Endodermal cell (in vitro differentiated cells): ENCODE measurements at regions not wholly inside any gene's neighbourhood (a gene's known extent, or its start where the extent isn't known, plus 50 kb on each side); places are given as distances from the start of the nearest gene placed in this dataset.

Experiments
- DNase-seq: peaks from one replicate; pipeline ENCODE4 v3.0.0-alpha.2; 2017
- H3K27ac ChIP-seq: 2 replicates; pipeline ENCODE4 v1.5.1; 2013; ENCODE audit warnings: mild to moderate bottlenecking, low read depth, low read length, moderate library complexity
- H3K27me3 ChIP-seq: 2 replicates; pipeline ENCODE4 v1.6.1; 2013; ENCODE audit warnings: mild to moderate bottlenecking, low read length, moderate library complexity; ENCODE audit not compliant: insufficient read depth, control insufficient read depth, poor library complexity, severe bottlenecking
- H3K36me3 ChIP-seq: 2 replicates; pipeline ENCODE4 v1.7.0; 2013; ENCODE audit warnings: mild to moderate bottlenecking, low read length, moderate library complexity; ENCODE audit not compliant: control insufficient read depth, insufficient read depth
- H3K4me1 ChIP-seq: one replicate; pipeline ENCODE4 v1.7.0; 2013; ENCODE audit warnings: low read length; ENCODE audit not compliant: control insufficient read depth, insufficient read depth
- H3K4me3 ChIP-seq: 2 replicates; pipeline ENCODE4 v1.5.1; 2013; ENCODE audit warnings: mild to moderate bottlenecking, low read length, moderate library complexity
- H3K9ac ChIP-seq: 2 replicates; pipeline ENCODE4 v1.6.1; 2013; ENCODE audit warnings: mild to moderate bottlenecking, low read length, moderate library complexity; ENCODE audit not compliant: poor library complexity, severe bottlenecking; ENCODE audit errors: extremely low read depth
- H3K9me3 ChIP-seq: 2 replicates; pipeline ENCODE4 v1.6.1; 2013; ENCODE audit warnings: mild to moderate bottlenecking, low read length, moderate library complexity; ENCODE audit not compliant: control insufficient read depth
- H3K27ac Mint-ChIP-seq: 2 replicates; pipeline ENCODE4 v1.8.0; 2020; ENCODE audit warnings: mixed read lengths
- H3K27me3 Mint-ChIP-seq: 2 replicates; pipeline ENCODE4 v1.8.0; 2021; ENCODE audit warnings: mild to moderate bottlenecking, mixed read lengths; ENCODE audit not compliant: insufficient read depth
- H3K36me3 Mint-ChIP-seq: 2 replicates; pipeline ENCODE4 v1.8.0; 2020; ENCODE audit warnings: low read depth, mixed read lengths
- H3K4me1 Mint-ChIP-seq: 2 replicates; pipeline ENCODE4 v1.8.0; 2020; ENCODE audit warnings: mixed read lengths
- H3K4me3 Mint-ChIP-seq: 2 replicates; pipeline ENCODE4 v1.8.0; 2020; ENCODE audit warnings: mild to moderate bottlenecking, moderate library complexity, mixed read lengths
- H3K9me3 Mint-ChIP-seq: 2 replicates; pipeline ENCODE4 v1.8.0; 2020; ENCODE audit warnings: mild to moderate bottlenecking, mixed read lengths
- CTCF ChIP-seq: fragments of 200-600 bp; sonication (generic); conservative IDR thresholded peaks from 2 replicates; pipeline ENCODE4 v1.5.0; 2021; ENCODE audit warnings: antibody characterized with exemption, mild to moderate bottlenecking
- WGBS, 2 experiments: methylation state at CpG; one replicate each; pipeline versions ENCODE4 v1.1.5 to v1.1.7; 2013; ENCODE audit warnings: missing lambda C conversion rate in 2 of 2, mixed read lengths in 1 of 2; ENCODE audit not compliant: insufficient coverage in 1 of 2, insufficient read length in 1 of 2; 5-methylcytosine and 5-hydroxymethylcytosine counted together

- no peak overlapping the region for H3K9ac ChIP-seq
- Mint-ChIP-seq H3K4me3 (no peak overlapping the region), H3K4me1 (peaks cover 24% of the 10 kb centered on the region), H3K27ac (no peak overlapping the region), H3K9me3 (peaks cover 2% of the 10 kb centered on the region), H3K36me3 (no peaks in the 10 kb centered on the region), H3K27me3 (no peaks in the 10 kb centered on the region)
- TF ChIP-seq CTCF = no peak
- H3K36me3 ChIP-seq = no peaks in the 10 kb centered on the region
- H3K4me1 ChIP-seq = peaks cover 6% of the 10 kb centered on the region
- H3K9me3 ChIP-seq = no peaks in the 10 kb centered on the region
- H3K4me3 ChIP-seq = no peak overlapping the region
- H3K27me3 ChIP-seq = no peaks in the 10 kb centered on the region
- DNase-seq = no peak
- H3K27ac ChIP-seq = no peak overlapping the region
These were observed 308.0 kb downstream of the CMPK2 start for GRCh38 chr2:6557737-6558136.

- H3K9me3 Mint-ChIP-seq = no peaks in the 10 kb centered on the region
- no peaks in the 10 kb centered on the region for H3K36me3 ChIP-seq
- no peaks in the 10 kb centered on the region for H3K36me3 Mint-ChIP-seq
- WGBS, 2 experiments = 88 to 94% methylated on average over 4 to 7 of the region's 7 CpGs
- H3K27me3 Mint-ChIP-seq = no peaks in the 10 kb centered on the region
- H3K4me1 ChIP-seq = peaks cover 12% of the 10 kb centered on the region
- DNase-seq = no peak
- H3K4me3 ChIP-seq = no peak overlapping the region
- no peak for TF ChIP-seq CTCF
- H3K4me3 Mint-ChIP-seq = no peak overlapping the region
- no peak overlapping the region for H3K27ac ChIP-seq
- H3K27me3 ChIP-seq = no peaks in the 10 kb centered on the region
- H3K27ac Mint-ChIP-seq = peak overlapping the region; percentile 64
- no peak overlapping the region for H3K9ac ChIP-seq
- H3K4me1 Mint-ChIP-seq = peaks cover 23% of the 10 kb centered on the region
- H3K9me3 ChIP-seq = no peaks in the 10 kb centered on the region
These were observed 302.9 kb downstream of the CMPK2 start for GRCh38 chr2:6562771-6563170.

DNA sequence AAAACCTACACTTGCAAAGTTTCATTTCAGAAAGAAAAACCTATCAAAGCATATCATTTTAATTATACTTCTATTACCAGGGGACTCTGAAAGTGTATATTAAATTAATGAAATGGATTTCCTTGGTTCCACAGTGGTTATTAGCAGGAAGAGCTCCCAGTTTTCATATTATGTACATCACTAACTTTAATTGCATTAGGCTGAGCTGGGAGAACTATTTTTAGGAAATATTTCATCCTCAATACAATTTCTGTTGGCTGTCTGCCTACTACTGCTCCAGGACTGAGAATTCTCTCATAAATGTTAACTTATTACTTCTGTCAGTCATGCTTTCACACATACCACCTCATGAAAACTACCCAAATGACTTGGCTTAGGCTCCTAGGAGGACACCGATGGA is 301.4 kb downstream of the CMPK2 start:
- Mint-ChIP-seq H3K4me1 (peaks cover 22% of the 10 kb centered on the region), H3K9me3 (no peaks in the 10 kb centered on the region), H3K4me3 (no peak overlapping the region), H3K27me3 (no peaks in the 10 kb centered on the region), H3K36me3 (no peaks in the 10 kb centered on the region), H3K27ac (no peak overlapping the region)
- no peaks in the 10 kb centered on the region for H3K27me3 ChIP-seq
- no peak overlapping the region for H3K9ac ChIP-seq
- no peaks in the 10 kb centered on the region for H3K9me3 ChIP-seq
- TF ChIP-seq CTCF = no peak
- 98 to 100% methylated on average over 1 of the region's 1 CpG for WGBS, 2 experiments
- peaks cover 12% of the 10 kb centered on the region for H3K4me1 ChIP-seq
- no peak overlapping the region for H3K4me3 ChIP-seq
- no peak overlapping the region for H3K27ac ChIP-seq
- no peak for DNase-seq
- no peaks in the 10 kb centered on the region for H3K36me3 ChIP-seq
